ENCODE measurements at regions not wholly inside any gene's neighbourhood (a gene's known extent, or its start where the extent isn't known, plus 50 kb on each side); places are given as distances from the start of the nearest gene placed in this dataset.
"Not testable (repeated sequence)": the region's sequence is repeated elsewhere in the genome, so short reads cannot be mapped to it uniquely, and the experiment has no call there.

GRCh38 chr1:228953207-228953606 lies 217.9 kb downstream of the RHOU start:
- no peak overlapping the region for H3K4me3 ChIP-seq
- H3K27ac ChIP-seq: no peak overlapping the region
- H3K9me2 ChIP-seq (ENCODE audit: insufficient read depth): no peaks in the 10 kb centered on the region
- no peaks in the 10 kb centered on the region for H4K20me1 ChIP-seq (ENCODE audit: insufficient read depth)
- no peaks in the 10 kb centered on the region for H3K9me3 ChIP-seq (ENCODE audit: insufficient read depth, low read depth)
- POLR2A ChIA-PET (ENCODE audit: unreplicated experiment): no interaction called here
- no peak for DNase-seq
- H3F3A ChIP-seq (ENCODE audit: insufficient read depth, low read depth): no peaks in the 10 kb centered on the region
- no peak overlapping the region for H2AFZ ChIP-seq
- no peaks in the 10 kb centered on the region for H3K36me3 ChIP-seq (ENCODE audit: low read depth)
- H3K4me1 ChIP-seq (replicated peaks; ENCODE audit: insufficient read depth): no peaks in the 10 kb centered on the region
- no peak overlapping the region for H3K4me2 ChIP-seq
- intact Hi-C loops (cut with micrococcal nuclease; ENCODE audit: unreplicated experiment): no loop called here
- BruUV-seq (replicated peaks): no TSS peak
- no peaks in the 10 kb centered on the region for H3K79me2 ChIP-seq (ENCODE audit: low read depth)
- peaks cover 41% of the 10 kb centered on the region for H3K27me3 ChIP-seq (ENCODE audit: insufficient read depth, low read depth)
- CTCF ChIA-PET: no interaction called here
- TF ChIP-seq CTCF (conservative IDR thresholded peaks at IDR 0.05): no peak
- TF ChIP-seq EZH2 (IDR thresholded peaks at IDR 0.05; ENCODE audit: low read depth): no peak

- H2AFZ ChIP-seq; H3K4me3 ChIP-seq; H3K9me3 ChIP-seq (ENCODE audit: insufficient read depth, low read depth); BruUV-seq (replicated peaks); CTCF ChIA-PET; H4K20me1 ChIP-seq (ENCODE audit: insufficient read depth); H3K4me1 ChIP-seq (replicated peaks; ENCODE audit: insufficient read depth); H3K36me3 ChIP-seq (ENCODE audit: low read depth); POLR2A ChIA-PET (ENCODE audit: unreplicated experiment); H3F3A ChIP-seq (ENCODE audit: insufficient read depth, low read depth); H3K27ac ChIP-seq; intact Hi-C loops (cut with micrococcal nuclease; ENCODE audit: unreplicated experiment); H3K9me2 ChIP-seq (ENCODE audit: insufficient read depth); H3K79me2 ChIP-seq (ENCODE audit: low read depth); DNase-seq; H3K4me2 ChIP-seq: not testable (repeated sequence)
- peaks cover 47% of the 10 kb centered on the region for H3K27me3 ChIP-seq (ENCODE audit: insufficient read depth, low read depth)
Measured at GRCh38 chr1:228953808-228954207, 218.5 kb downstream of the RHOU start.

GRCh38 chr1:228955691-228956090 lies 220.4 kb downstream of the RHOU start:
- H3F3A ChIP-seq (ENCODE audit: insufficient read depth, low read depth): no peaks in the 10 kb centered on the region
- BruUV-seq (replicated peaks): no TSS peak
- peaks cover 46% of the 10 kb centered on the region for H3K27me3 ChIP-seq (ENCODE audit: insufficient read depth, low read depth)
- H3K9me2 ChIP-seq (ENCODE audit: insufficient read depth): no peaks in the 10 kb centered on the region
- no peaks in the 10 kb centered on the region for H3K9me3 ChIP-seq (ENCODE audit: insufficient read depth, low read depth)
- CTCF ChIA-PET: no interaction called here
- H4K20me1 ChIP-seq (ENCODE audit: insufficient read depth): no peaks in the 10 kb centered on the region
- TF ChIP-seq EZH2 (IDR thresholded peaks at IDR 0.05; ENCODE audit: low read depth): no peak
- no peak for TF ChIP-seq CTCF (conservative IDR thresholded peaks at IDR 0.05)
- no peaks in the 10 kb centered on the region for H3K36me3 ChIP-seq (ENCODE audit: low read depth)
- H3K4me3 ChIP-seq: no peak overlapping the region
- intact Hi-C loops (cut with micrococcal nuclease; ENCODE audit: unreplicated experiment): no loop called here
- no peak overlapping the region for H3K27ac ChIP-seq
- no peak for DNase-seq
- POLR2A ChIA-PET (ENCODE audit: unreplicated experiment): no interaction called here
- no peak overlapping the region for H2AFZ ChIP-seq
- H3K4me1 ChIP-seq (replicated peaks; ENCODE audit: insufficient read depth): no peaks in the 10 kb centered on the region
- H3K4me2 ChIP-seq: no peak overlapping the region
- H3K79me2 ChIP-seq (ENCODE audit: low read depth): no peaks in the 10 kb centered on the region

GRCh38 chr1:228956864-228957263 lies 221.6 kb downstream of the RHOU start:
- no peak for TF ChIP-seq CTCF (conservative IDR thresholded peaks at IDR 0.05)
- no peak for TF ChIP-seq EZH2 (IDR thresholded peaks at IDR 0.05; ENCODE audit: low read depth)
- H4K20me1 ChIP-seq (ENCODE audit: insufficient read depth): no peaks in the 10 kb centered on the region
- no peaks in the 10 kb centered on the region for H3K9me2 ChIP-seq (ENCODE audit: insufficient read depth)
- H2AFZ ChIP-seq: no peak overlapping the region
- ChIA-PET CTCF (no interaction called here), POLR2A (ENCODE audit: unreplicated experiment) (no interaction called here)
- no peak overlapping the region for H3K27ac ChIP-seq
- H3K36me3 ChIP-seq (ENCODE audit: low read depth): no peaks in the 10 kb centered on the region
- no peak for DNase-seq
- peaks cover 47% of the 10 kb centered on the region for H3K27me3 ChIP-seq (ENCODE audit: insufficient read depth, low read depth)
- H3K79me2 ChIP-seq (ENCODE audit: low read depth): no peaks in the 10 kb centered on the region
- intact Hi-C loops (cut with micrococcal nuclease; ENCODE audit: unreplicated experiment): no loop called here
- BruUV-seq (replicated peaks): no TSS peak
- no peaks in the 10 kb centered on the region for H3K4me1 ChIP-seq (replicated peaks; ENCODE audit: insufficient read depth)
- H3F3A ChIP-seq (ENCODE audit: insufficient read depth, low read depth): no peaks in the 10 kb centered on the region
- no peak overlapping the region for H3K4me2 ChIP-seq
- no peak overlapping the region for H3K4me3 ChIP-seq
- H3K9me3 ChIP-seq (ENCODE audit: insufficient read depth, low read depth): no peaks in the 10 kb centered on the region

Measured in PC-9 (cell line).